ENCODE measurements at regions not wholly inside any gene's neighbourhood (a gene's known extent, or its start where the extent isn't known, plus 50 kb on each side); places are given as distances from the start of the nearest gene placed in this dataset.

- DNase-seq (ENCODE audit: low read depth in 2 of 2), result peak; percentile 23 to 41
These were observed 677.4 kb downstream of the SQOR start for GRCh38 chr15:46312133-46312740.

GRCh38 chr15:46315434-46315833, 680.6 kb downstream of the SQOR start:
- no peak for DNase-seq (ENCODE audit: low read depth in 2 of 2)

GRCh38 chr15:46316024-46316423, 681.2 kb downstream of the SQOR start:
- DNase-seq (ENCODE audit: low read depth in 2 of 2), result no peak

- DNase-seq (ENCODE audit: low read depth in 2 of 2), result no peak
These were observed 682.2 kb downstream of the SQOR start for GRCh38 chr15:46317029-46317428.

- no peak for DNase-seq (ENCODE audit: low read depth in 2 of 2)
These were observed 687.9 kb downstream of the SQOR start for GRCh38 chr15:46322753-46323152.

GRCh38 chr15:46326173-46326572, 691.3 kb downstream of the SQOR start:
- DNase-seq (ENCODE audit: low read depth in 2 of 2), result no peak

- DNase-seq (ENCODE audit: low read depth in 2 of 2), result no peak
These were observed 694.0 kb downstream of the SQOR start for GRCh38 chr15:46328821-46329220.

GRCh38 chr15:46329876-46330275, 695.0 kb downstream of the SQOR start:
- DNase-seq (ENCODE audit: low read depth in 2 of 2), result no peak

- no peak for DNase-seq (ENCODE audit: low read depth in 2 of 2)
These were observed 696.7 kb downstream of the SQOR start for GRCh38 chr15:46331546-46331945.

GRCh38 chr15:46343196-46343935, 708.5 kb downstream of the SQOR start:
- no peak for DNase-seq (ENCODE audit: low read depth in 2 of 2)

GRCh38 chr15:46344115-46344724, 709.4 kb downstream of the SQOR start:
- no peak for DNase-seq (ENCODE audit: low read depth in 2 of 2)

GRCh38 chr15:46344915-46345314, 710.1 kb downstream of the SQOR start:
- DNase-seq (ENCODE audit: low read depth in 2 of 2), result no peak

- DNase-seq (ENCODE audit: low read depth in 2 of 2), result no peak
These were observed 719.6 kb downstream of the SQOR start for GRCh38 chr15:46354443-46354842.

GRCh38 chr15:46365572-46365971, 730.7 kb downstream of the SQOR start:
- no peak for DNase-seq (ENCODE audit: low read depth in 2 of 2)

- no peak for DNase-seq (ENCODE audit: low read depth in 2 of 2)
These were observed 731.7 kb downstream of the SQOR start for GRCh38 chr15:46366360-46367007.

- no peak for DNase-seq (ENCODE audit: low read depth in 2 of 2)
These were observed 749.1 kb downstream of the SQOR start for GRCh38 chr15:46383978-46384377.

- DNase-seq (ENCODE audit: low read depth in 2 of 2), result no peak
These were observed 751.5 kb downstream of the SQOR start for GRCh38 chr15:46386356-46386755.

GRCh38 chr15:46389739-46390138, 754.9 kb downstream of the SQOR start:
- DNase-seq (ENCODE audit: low read depth in 2 of 2), result no peak

GRCh38 chr15:46394463-46394862, 759.6 kb downstream of the SQOR start:
- no peak for DNase-seq (ENCODE audit: low read depth in 2 of 2)

- no peak for DNase-seq (ENCODE audit: low read depth in 2 of 2)
These were observed 773.5 kb downstream of the SQOR start for GRCh38 chr15:46408312-46408711.

- DNase-seq (ENCODE audit: low read depth in 2 of 2), result no peak
These were observed 775.0 kb downstream of the SQOR start for GRCh38 chr15:46409841-46410301.

- DNase-seq (ENCODE audit: low read depth in 2 of 2), result no peak
These were observed 775.9 kb downstream of the SQOR start for GRCh38 chr15:46410705-46411104.

GRCh38 chr15:46411900-46412299, 777.1 kb downstream of the SQOR start:
- DNase-seq (ENCODE audit: low read depth in 2 of 2), result no peak
